ENCODE measurements at regions not wholly inside any gene's neighbourhood (a gene's known extent, or its start where the extent isn't known, plus 50 kb on each side); places are given as distances from the start of the nearest gene placed in this dataset.

DNA sequence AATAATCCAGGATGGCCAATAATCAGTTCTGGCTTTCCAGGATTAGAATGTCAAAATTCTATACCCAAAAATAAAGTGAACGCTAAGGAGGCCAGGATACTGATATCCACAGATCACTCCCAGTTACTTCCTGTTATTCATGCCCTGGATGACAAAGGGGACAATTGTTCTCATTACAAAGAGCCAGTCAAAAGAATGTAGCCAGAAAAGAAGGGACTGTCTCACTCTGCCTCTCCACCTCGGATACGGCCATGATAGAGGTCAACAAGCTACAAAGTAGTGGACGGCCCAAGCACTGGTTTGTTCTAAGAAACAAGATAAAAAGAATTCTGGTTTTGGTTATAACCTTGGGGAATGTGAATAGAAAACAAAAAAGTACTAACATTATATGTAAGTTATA, 116.1 kb upstream of the ATF7IP start:
- no peak for DNase-seq (ENCODE audit: extremely low read depth, low read depth)
- H3K4me3 ChIP-seq (replicated peaks; ENCODE audit: low read depth, low read length): no peak overlapping the region
- TF ChIP-seq CTCF (IDR thresholded peaks at IDR 0.05; ENCODE audit: low read depth, low read length, missing control alignments): no peak

- H3K4me3 ChIP-seq (replicated peaks; ENCODE audit: low read depth, low read length): no peak overlapping the region
- no peak for DNase-seq (ENCODE audit: extremely low read depth, low read depth)
These were observed 112.8 kb upstream of the ATF7IP start for GRCh38 chr12:14252697-14253096.

GRCh38 chr12:14253496-14253895, 112.0 kb upstream of the ATF7IP start:
- no peak for DNase-seq (ENCODE audit: extremely low read depth, low read depth)
- TF ChIP-seq CTCF (IDR thresholded peaks at IDR 0.05; ENCODE audit: low read depth, low read length, missing control alignments): no peak

More at GRCh38 chr12:14252697-14253096, 112.8 kb upstream of the ATF7IP start:
- TF ChIP-seq CTCF (IDR thresholded peaks at IDR 0.05; ENCODE audit: low read depth, low read length, missing control alignments): no peak

DNA sequence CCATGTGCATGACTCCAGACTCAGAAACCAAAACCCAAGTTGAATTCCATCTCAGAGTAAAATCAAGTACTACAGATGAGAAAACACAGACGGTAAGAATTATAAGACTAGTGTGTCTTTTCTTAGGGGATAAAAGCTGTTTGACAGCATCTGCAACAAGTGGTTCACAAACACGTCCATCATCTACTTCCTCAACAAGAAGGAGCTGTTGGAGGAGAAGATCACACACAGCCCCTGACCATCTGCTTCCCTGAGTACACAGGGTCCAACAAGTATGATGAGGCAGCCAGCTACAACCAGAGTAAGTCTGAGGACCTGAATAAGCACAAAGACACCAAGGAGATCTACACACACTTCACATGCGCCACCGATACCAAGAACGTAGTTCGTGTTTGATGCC, 110.7 kb upstream of the ATF7IP start:
- TF ChIP-seq CTCF (IDR thresholded peaks at IDR 0.05; ENCODE audit: low read depth, low read length, missing control alignments): no peak
- H3K4me3 ChIP-seq (replicated peaks; ENCODE audit: low read depth, low read length): no peak overlapping the region
- no peak for DNase-seq (ENCODE audit: extremely low read depth, low read depth)

More at GRCh38 chr12:14253496-14253895, 112.0 kb upstream of the ATF7IP start:
- H3K4me3 ChIP-seq (replicated peaks; ENCODE audit: low read depth, low read length): no peak overlapping the region

DNA sequence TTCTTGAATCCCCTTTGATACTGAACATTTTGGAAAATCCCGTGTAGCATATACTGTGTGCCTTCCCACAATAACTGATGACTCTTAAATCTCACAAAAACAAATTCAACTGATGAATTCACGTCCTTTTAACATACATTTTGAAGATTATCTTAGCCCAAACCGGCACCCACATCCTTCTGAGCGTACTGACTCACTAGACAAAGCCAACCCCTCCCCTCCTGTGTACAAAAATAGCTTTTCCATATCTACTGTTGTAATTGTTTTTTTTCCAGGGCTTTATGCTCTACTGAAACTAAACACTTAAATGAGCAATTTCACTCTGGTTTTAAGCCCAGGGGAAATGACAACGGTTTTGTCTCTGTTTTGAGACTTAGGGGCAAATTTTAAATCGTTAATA, 109.4 kb upstream of the ATF7IP start:
- H3K4me3 ChIP-seq (replicated peaks; ENCODE audit: low read depth, low read length): no peak overlapping the region
- no peak for DNase-seq (ENCODE audit: extremely low read depth, low read depth)
- no peak for TF ChIP-seq CTCF (IDR thresholded peaks at IDR 0.05; ENCODE audit: low read depth, low read length, missing control alignments)

DNA sequence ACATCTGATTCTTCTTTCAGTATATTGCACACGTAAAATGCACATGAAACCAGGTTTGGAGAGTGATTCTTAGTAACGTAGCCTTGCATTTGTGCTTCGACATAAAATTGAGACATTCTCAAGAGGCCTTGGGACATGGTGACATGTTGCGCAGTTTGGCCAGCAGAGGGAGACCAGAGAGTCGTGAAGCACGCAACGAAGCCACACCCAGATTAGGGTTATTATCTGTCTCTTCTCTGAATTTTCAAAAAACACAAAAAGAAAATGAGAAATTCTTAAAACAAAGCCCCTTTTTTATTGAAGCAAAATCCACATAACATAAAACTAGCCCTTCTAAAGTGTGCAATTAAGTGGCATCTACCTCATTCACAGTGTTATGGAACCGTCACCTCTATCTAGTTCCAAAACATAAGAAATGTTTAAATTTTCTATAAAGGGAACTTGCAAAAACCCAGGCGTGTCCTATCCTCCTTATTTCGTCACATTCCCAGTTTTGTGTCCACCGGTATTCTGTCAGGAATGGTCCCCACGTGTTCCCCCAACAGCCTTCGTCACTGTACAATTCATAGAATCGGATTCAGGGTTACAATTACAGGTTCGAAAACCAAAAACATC, 108.8 kb upstream of the ATF7IP start:
- no peak overlapping the region for H3K4me3 ChIP-seq (replicated peaks; ENCODE audit: low read depth, low read length)
- TF ChIP-seq CTCF (IDR thresholded peaks at IDR 0.05; ENCODE audit: low read depth, low read length, missing control alignments): peak; percentile 80
- DNase-seq (ENCODE audit: extremely low read depth, low read depth): peak; percentile 72

DNA sequence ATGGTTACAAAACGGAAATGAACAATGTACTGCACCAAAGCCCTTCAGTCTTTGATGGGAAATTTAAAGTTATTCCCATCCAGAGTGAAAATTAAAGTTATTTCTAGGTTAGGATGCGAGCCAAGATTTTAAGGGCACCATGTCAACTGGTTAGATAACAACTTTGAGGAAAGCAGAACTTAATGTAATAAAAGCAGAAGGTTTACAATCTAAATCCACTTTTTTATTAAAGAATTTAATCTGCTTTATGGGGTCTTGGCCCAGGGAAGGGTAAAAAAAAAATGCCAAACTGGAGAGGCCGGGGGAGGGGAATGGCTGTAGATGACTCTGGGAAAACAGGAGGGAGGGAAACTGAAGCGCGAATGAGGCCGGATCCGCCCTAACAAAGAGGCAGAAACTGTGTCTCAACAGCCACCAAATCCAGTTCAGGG, 108.2 kb upstream of the ATF7IP start:
- DNase-seq (ENCODE audit: extremely low read depth, low read depth): no peak
- H3K4me3 ChIP-seq (replicated peaks; ENCODE audit: low read depth, low read length): no peak overlapping the region
- no peak for TF ChIP-seq CTCF (IDR thresholded peaks at IDR 0.05; ENCODE audit: low read depth, low read length, missing control alignments)

All from HFF-Myc (cell line).